ENCODE measurements at regions not wholly inside any gene's neighbourhood (a gene's known extent, or its start where the extent isn't known, plus 50 kb on each side); places are given as distances from the start of the nearest gene placed in this dataset.

GRCh38 chr3:127106053-127106452 lies 86.9 kb upstream of the PRR23E start:
- no peak for TF ChIP-seq EZH2 (IDR thresholded peaks at IDR 0.05; ENCODE audit: insufficient read depth, poor library complexity, severe bottlenecking)
- no peak for TF ChIP-seq EZH2phosphoT487 (IDR thresholded peaks at IDR 0.05; ENCODE audit: insufficient read depth, low read depth)
